ENCODE measurements at regions not wholly inside any gene's neighbourhood (a gene's known extent, or its start where the extent isn't known, plus 50 kb on each side); places are given as distances from the start of the nearest gene placed in this dataset.

GRCh38 chr2:71842744-71843143 is 304.9 kb downstream of the CYP26B1 start:
- TF ChIP-seq CTCF (IDR thresholded peaks at IDR 0.05) (no peak), POLR2A (IDR thresholded peaks at IDR 0.05) (no peak)
